ENCODE measurements at regions not wholly inside any gene's neighbourhood (a gene's known extent, or its start where the extent isn't known, plus 50 kb on each side); places are given as distances from the start of the nearest gene placed in this dataset.
"Not testable (repeated sequence)": the region's sequence is repeated elsewhere in the genome, so short reads cannot be mapped to it uniquely, and the experiment has no call there.

- H3K4me1 ChIP-seq = no peaks in the 10 kb centered on the region
- no peaks in the 10 kb centered on the region for H3K27me3 ChIP-seq
- H3K27ac ChIP-seq = no peak overlapping the region
- H3K36me3 ChIP-seq = no peaks in the 10 kb centered on the region
- WGBS, 2 donors = 82 to 84% methylated on average over 11 of the region's 11 CpGs
- no peak for TF ChIP-seq CTCF (IDR thresholded peaks at IDR 0.05)
- no peak for TF ChIP-seq POLR2A (IDR thresholded peaks at IDR 0.05)
- no peak overlapping the region for H3K4me3 ChIP-seq (replicated peaks in 1 of 3)
- H3K9me3 ChIP-seq = no peaks in the 10 kb centered on the region
- no peak for DNase-seq
- intact Hi-C loops (cut with DNase I) = no loop called here
Observed at GRCh38 chr7:156524818-156525597, 115.6 kb upstream of the RNF32 start.

- Histone ChIP-seq H3K4me1 (no peaks in the 10 kb centered on the region), H3K36me3 (no peaks in the 10 kb centered on the region), H3K27me3 (no peaks in the 10 kb centered on the region), H3K9me3 (no peaks in the 10 kb centered on the region), H3K4me3 (replicated peaks in 1 of 3) (no peak overlapping the region), H3K27ac (no peak overlapping the region)
- TF ChIP-seq POLR2A (IDR thresholded peaks at IDR 0.05) (no peak), CTCF (IDR thresholded peaks at IDR 0.05) (no peak)
- WGBS, 2 donors = 87 to 88% methylated on average over 23 to 24 of the region's 24 CpGs
- DNase-seq = no peak
- intact Hi-C loops (cut with DNase I) = no loop called here
Observed at GRCh38 chr7:156523447-156524048, 117.0 kb upstream of the RNF32 start.

- DNase-seq = no peak
- intact Hi-C loops (cut with DNase I) = no loop called here
- Histone ChIP-seq H3K36me3 (no peaks in the 10 kb centered on the region), H3K9me3 (no peaks in the 10 kb centered on the region), H3K27me3 (no peaks in the 10 kb centered on the region), H3K4me3 (replicated peaks in 1 of 3) (no peak overlapping the region), H3K27ac (no peak overlapping the region), H3K4me1 (no peaks in the 10 kb centered on the region)
- 94 to 95% methylated on average over 14 to 17 of the region's 17 CpGs for WGBS, 2 donors
- TF ChIP-seq CTCF (IDR thresholded peaks at IDR 0.05) (no peak), POLR2A (IDR thresholded peaks at IDR 0.05) (no peak)
Observed at GRCh38 chr7:156522801-156523200, 117.8 kb upstream of the RNF32 start.

- intact Hi-C loops (cut with DNase I) = no loop called here
- Histone ChIP-seq H3K4me1 (no peaks in the 10 kb centered on the region), H3K36me3 (no peaks in the 10 kb centered on the region), H3K4me3 (replicated peaks in 1 of 3) (no peak overlapping the region), H3K27me3 (no peaks in the 10 kb centered on the region), H3K9me3 (no peaks in the 10 kb centered on the region), H3K27ac (no peak overlapping the region)
- DNase-seq = no peak
- TF ChIP-seq POLR2A (IDR thresholded peaks at IDR 0.05) (no peak), CTCF (IDR thresholded peaks at IDR 0.05) (no peak)
- WGBS, 2 donors = 97 to 99% methylated on average over 10 to 12 of the region's 12 CpGs
Observed at GRCh38 chr7:156519070-156519469, 121.5 kb upstream of the RNF32 start.

- DNase-seq = no peak
- H3K36me3 ChIP-seq = no peaks in the 10 kb centered on the region
- TF ChIP-seq POLR2A (IDR thresholded peaks at IDR 0.05) = no peak
- no peak for TF ChIP-seq CTCF (IDR thresholded peaks at IDR 0.05)
- intact Hi-C loops (cut with DNase I) = no loop called here
- H3K27me3 ChIP-seq = no peaks in the 10 kb centered on the region
- H3K9me3 ChIP-seq = no peaks in the 10 kb centered on the region
- H3K4me3 ChIP-seq (replicated peaks in 1 of 3) = no peak overlapping the region
- WGBS, 2 donors = 76 to 95% methylated on average over 6 to 7 of the region's 7 CpGs
- no peak overlapping the region for H3K27ac ChIP-seq
- no peaks in the 10 kb centered on the region for H3K4me1 ChIP-seq
Observed at GRCh38 chr7:156518466-156518865, 122.1 kb upstream of the RNF32 start.

GRCh38 chr7:156517858-156518257, 122.7 kb upstream of the RNF32 start:
- 68 to 80% methylated on average over 7 of the region's 8 CpGs for WGBS, 2 donors

More at GRCh38 chr7:156517858-156518257, 122.7 kb upstream of the RNF32 start:
- H3K9me3 ChIP-seq; H3K4me1 ChIP-seq; DNase-seq; intact Hi-C loops (cut with DNase I); H3K36me3 ChIP-seq; H3K27ac ChIP-seq; H3K27me3 ChIP-seq; H3K4me3 ChIP-seq (replicated peaks in 1 of 3): not testable (repeated sequence)

Data from thyroid gland (tissue), 4 donors.